Natural killer cell (primary cell): ENCODE measurements at regions not wholly inside any gene's neighbourhood (a gene's known extent, or its start where the extent isn't known, plus 50 kb on each side); places are given as distances from the start of the nearest gene placed in this dataset.

Experiments used
- ATAC-seq, 3 donors: fragments of 150-1000 bp in 2 of 3; fragments of 200-7000 bp in 1 of 3; cut with Tn5 transposase; 1 replicate in 1 of 3; 2 replicates in 2 of 3; pipeline ENCODE4 v1.10.0; 2021; ENCODE audit warnings: mild to moderate bottlenecking in 2 of 3, moderate library complexity in 2 of 3
- DNase-seq, 2 donors: peaks; one replicate each; pipeline versions ENCODE4 v3.0.0 to v3.0.0-alpha.2; 2013 to 2021; ENCODE audit warnings: mixed read lengths in 1 of 2
- H3K27ac ChIP-seq: one replicate; pipeline ENCODE4 v1.5.1; 2013; ENCODE audit warnings: mild to moderate bottlenecking, low read length
- H3K27me3 ChIP-seq: one replicate; pipeline ENCODE4 v1.6.1; 2013; ENCODE audit warnings: low read length; ENCODE audit not compliant: control insufficient read depth, insufficient read depth
- H3K36me3 ChIP-seq: one replicate; pipeline ENCODE4 v1.6.1; 2013; ENCODE audit warnings: low read length; ENCODE audit not compliant: control insufficient read depth, insufficient read depth
- H3K4me1 ChIP-seq: one replicate; pipeline ENCODE4 v1.6.1; 2013; ENCODE audit warnings: low read length; ENCODE audit not compliant: control insufficient read depth, insufficient read depth
- H3K4me3 ChIP-seq: one replicate; pipeline ENCODE4 v1.5.1; 2013; ENCODE audit warnings: low read length
- H3K9me3 ChIP-seq: one replicate; pipeline ENCODE4 v1.6.1; 2013; ENCODE audit warnings: low read length; ENCODE audit not compliant: control insufficient read depth, insufficient read depth
- H3K27ac Mint-ChIP-seq, 2 donors: one replicate each; pipeline ENCODE4 v1.8.0; 2022; ENCODE audit warnings: mild to moderate bottlenecking in 2 of 2, mixed read lengths in 2 of 2, moderate library complexity in 1 of 2
- H3K27me3 Mint-ChIP-seq, 2 donors: one replicate each; pipeline ENCODE4 v1.8.0; 2022; ENCODE audit warnings: low read depth in 2 of 2, mixed read lengths in 2 of 2
- H3K36me3 Mint-ChIP-seq: one replicate; pipeline ENCODE4 v1.8.0; 2022; ENCODE audit warnings: mixed read lengths
- H3K4me1 Mint-ChIP-seq, 2 donors: one replicate each; pipeline ENCODE4 v1.8.0; 2022; ENCODE audit warnings: mixed read lengths in 2 of 2
- H3K4me3 Mint-ChIP-seq: one replicate; pipeline ENCODE4 v1.8.0; 2022; ENCODE audit warnings: mild to moderate bottlenecking, moderate library complexity, mixed read lengths
- H3K9me3 Mint-ChIP-seq, 2 donors: one replicate each; pipeline ENCODE4 v1.8.0; 2022; ENCODE audit warnings: mixed read lengths in 2 of 2
- WGBS: methylation state at CpG from one replicate; pipeline ENCODE4 v1.1.7; 2013; ENCODE audit warnings: missing lambda C conversion rate; ENCODE audit not compliant: insufficient coverage; 5-methylcytosine and 5-hydroxymethylcytosine counted together
- intact Hi-C: fragments of 100-400 bp; cut with micrococcal nuclease; formaldehyde crosslinking; loops from one replicate; pipeline ENCODE4 v1.14.2; 2022
- TF ChIP-seq, protein P1 (sequence below): fragments of 200-600 bp; IDR thresholded peaks from one replicate; pipeline ENCODE4 v1.8.0; 2022; ENCODE audit warnings: antibody characterized with exemption

DNA sequence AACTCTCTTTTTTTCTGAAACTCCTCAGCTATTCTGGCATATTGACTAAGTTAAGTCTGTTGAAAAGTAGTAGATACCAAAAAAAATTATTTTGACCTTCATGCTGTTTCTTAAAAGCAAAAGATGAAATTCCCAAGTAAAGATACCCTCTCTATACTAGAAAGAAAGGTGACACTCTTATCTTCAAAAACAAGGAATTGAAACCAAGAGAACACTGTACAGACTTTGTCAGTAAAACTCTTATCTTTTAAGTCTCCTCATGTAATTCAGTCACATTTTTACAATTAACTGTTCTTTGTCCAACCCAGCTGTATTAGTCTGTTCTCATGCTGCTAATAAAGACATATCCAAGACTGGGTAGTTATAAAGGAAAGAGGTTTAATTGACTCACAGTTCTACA, 496.2 kb downstream of the LTN1 start:
- no peak for ATAC-seq
- H3K27ac ChIP-seq, result no peak overlapping the region
- Mint-ChIP-seq H3K4me3 (no peak overlapping the region), H3K4me1 (no peaks in the 10 kb centered on the region), H3K9me3 (no peaks in the 10 kb centered on the region), H3K27me3 (no peaks in the 10 kb centered on the region), H3K36me3 (no peaks in the 10 kb centered on the region), H3K27ac (no peak overlapping the region)
- TF ChIP-seq, protein P1, sequence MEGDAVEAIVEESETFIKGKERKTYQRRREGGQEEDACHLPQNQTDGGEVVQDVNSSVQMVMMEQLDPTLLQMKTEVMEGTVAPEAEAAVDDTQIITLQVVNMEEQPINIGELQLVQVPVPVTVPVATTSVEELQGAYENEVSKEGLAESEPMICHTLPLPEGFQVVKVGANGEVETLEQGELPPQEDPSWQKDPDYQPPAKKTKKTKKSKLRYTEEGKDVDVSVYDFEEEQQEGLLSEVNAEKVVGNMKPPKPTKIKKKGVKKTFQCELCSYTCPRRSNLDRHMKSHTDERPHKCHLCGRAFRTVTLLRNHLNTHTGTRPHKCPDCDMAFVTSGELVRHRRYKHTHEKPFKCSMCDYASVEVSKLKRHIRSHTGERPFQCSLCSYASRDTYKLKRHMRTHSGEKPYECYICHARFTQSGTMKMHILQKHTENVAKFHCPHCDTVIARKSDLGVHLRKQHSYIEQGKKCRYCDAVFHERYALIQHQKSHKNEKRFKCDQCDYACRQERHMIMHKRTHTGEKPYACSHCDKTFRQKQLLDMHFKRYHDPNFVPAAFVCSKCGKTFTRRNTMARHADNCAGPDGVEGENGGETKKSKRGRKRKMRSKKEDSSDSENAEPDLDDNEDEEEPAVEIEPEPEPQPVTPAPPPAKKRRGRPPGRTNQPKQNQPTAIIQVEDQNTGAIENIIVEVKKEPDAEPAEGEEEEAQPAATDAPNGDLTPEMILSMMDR, result no peak
- H3K4me3 ChIP-seq, result no peak overlapping the region
- no peaks in the 10 kb centered on the region for H3K27me3 ChIP-seq
- intact Hi-C loops, result no loop called here
- DNase-seq, result no peak
- H3K36me3 ChIP-seq, result no peaks in the 10 kb centered on the region
- H3K4me1 ChIP-seq, result no peaks in the 10 kb centered on the region
- H3K9me3 ChIP-seq, result no peaks in the 10 kb centered on the region

DNA sequence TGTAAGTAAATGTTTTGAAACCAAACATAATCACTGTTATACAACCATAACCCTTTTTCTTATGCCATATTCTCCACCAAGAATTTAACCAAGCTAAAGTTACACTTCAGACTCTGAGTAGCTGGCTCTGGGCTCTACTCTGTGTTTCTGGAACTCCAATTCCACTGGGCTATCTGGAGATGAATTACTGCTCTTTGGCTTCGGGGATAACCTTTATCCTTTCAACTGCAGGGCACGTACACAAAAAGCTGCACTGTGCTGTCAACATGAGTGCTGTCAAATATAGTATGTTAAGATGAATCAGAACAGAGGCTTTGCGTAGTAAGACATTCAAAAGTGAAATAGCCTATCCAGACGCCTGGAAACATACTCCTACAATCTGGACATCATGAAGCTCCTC, 500.6 kb downstream of the LTN1 start:
- H3K36me3 Mint-ChIP-seq, result no peaks in the 10 kb centered on the region
- ATAC-seq, result no peak
- H3K9me3 Mint-ChIP-seq, result no peaks in the 10 kb centered on the region
- no peak for DNase-seq
- no peaks in the 10 kb centered on the region for H3K27me3 Mint-ChIP-seq
- no peaks in the 10 kb centered on the region for H3K9me3 ChIP-seq
- intact Hi-C loops, result no loop called here
- TF ChIP-seq, protein P1, result no peak
- H3K36me3 ChIP-seq, result no peaks in the 10 kb centered on the region
- H3K4me3 Mint-ChIP-seq, result no peak overlapping the region
- no peaks in the 10 kb centered on the region for H3K27me3 ChIP-seq
- no peaks in the 10 kb centered on the region for H3K4me1 ChIP-seq
- 94% methylated on average over 4 of the region's 4 CpGs for WGBS
- no peaks in the 10 kb centered on the region for H3K4me1 Mint-ChIP-seq
- H3K4me3 ChIP-seq, result no peak overlapping the region
- H3K27ac Mint-ChIP-seq, result no peak overlapping the region
- no peak overlapping the region for H3K27ac ChIP-seq

GRCh38 chr21:28489821-28490350, 502.8 kb downstream of the LTN1 start:
- TF ChIP-seq, protein P1, result no peak
- Mint-ChIP-seq H3K9me3 (no peaks in the 10 kb centered on the region), H3K4me1 (no peaks in the 10 kb centered on the region), H3K36me3 (no peaks in the 10 kb centered on the region), H3K4me3 (no peak overlapping the region), H3K27me3 (no peaks in the 10 kb centered on the region), H3K27ac (no peak overlapping the region)
- Histone ChIP-seq H3K9me3 (no peaks in the 10 kb centered on the region), H3K4me3 (no peak overlapping the region), H3K36me3 (no peaks in the 10 kb centered on the region), H3K27me3 (no peaks in the 10 kb centered on the region), H3K4me1 (no peaks in the 10 kb centered on the region), H3K27ac (no peak overlapping the region)
- 100% methylated on average over 1 of the region's 3 CpGs for WGBS
- intact Hi-C loops, result no loop called here
- ATAC-seq, result no peak
- DNase-seq, result no peak

- ATAC-seq, result no peak
- WGBS, result 90% methylated on average over 6 of the region's 7 CpGs
- no peak overlapping the region for H3K27ac Mint-ChIP-seq
Measured at GRCh38 chr21:28489162-28489561, 503.5 kb downstream of the LTN1 start.

More at GRCh38 chr21:28489162-28489561, 503.5 kb downstream of the LTN1 start:
- Mint-ChIP-seq H3K4me3 (no peak overlapping the region), H3K27me3 (no peaks in the 10 kb centered on the region), H3K4me1 (no peaks in the 10 kb centered on the region), H3K36me3 (no peaks in the 10 kb centered on the region), H3K9me3 (no peaks in the 10 kb centered on the region)
- Histone ChIP-seq H3K27ac (no peak overlapping the region), H3K4me1 (no peaks in the 10 kb centered on the region), H3K27me3 (no peaks in the 10 kb centered on the region), H3K36me3 (no peaks in the 10 kb centered on the region), H3K4me3 (no peak overlapping the region), H3K9me3 (no peaks in the 10 kb centered on the region)
- no peak for DNase-seq
- intact Hi-C loops, result no loop called here
- TF ChIP-seq, protein P1, result no peak
